Mesendoderm (in vitro differentiated cells): ENCODE measurements at regions not wholly inside any gene's neighbourhood (a gene's known extent, or its start where the extent isn't known, plus 50 kb on each side); places are given as distances from the start of the nearest gene placed in this dataset.

ENCODE experiments used
- DNase-seq: peaks from one replicate; pipeline ENCODE4 v3.0.0; 2013
- H2AK5ac ChIP-seq: 2 replicates; pipeline ENCODE4 v1.6.1; 2013; ENCODE audit warnings: low read length, inconsistent platforms
- H2BK120ac ChIP-seq: 2 replicates; pipeline ENCODE4 v1.6.1; 2013; ENCODE audit warnings: low read depth, mild to moderate bottlenecking, low read length, moderate library complexity, mixed read lengths
- H2BK15ac ChIP-seq: replicated peaks from 2 replicates; pipeline ENCODE4 v1.6.1; 2013; ENCODE audit warnings: low read depth, mild to moderate bottlenecking, moderate library complexity
- H2BK5ac ChIP-seq: 2 replicates; pipeline ENCODE4 v1.6.1; 2013; ENCODE audit warnings: low read length, inconsistent platforms
- H3K18ac ChIP-seq: 2 replicates; pipeline ENCODE4 v1.6.1; 2013; ENCODE audit warnings: mild to moderate bottlenecking, low read length, mixed read lengths
- H3K23ac ChIP-seq: one replicate; pipeline ENCODE4 v1.6.1; 2013; ENCODE audit warnings: low read length
- H3K27ac ChIP-seq: 2 replicates; pipeline ENCODE4 v1.5.1; 2013; ENCODE audit warnings: low read depth, mild to moderate bottlenecking, inconsistent platforms, low read length, moderate library complexity
- H3K27me3 ChIP-seq: 2 replicates; pipeline ENCODE4 v1.6.1; 2013; ENCODE audit warnings: low read length, control low read depth, mild to moderate bottlenecking, inconsistent platforms; ENCODE audit not compliant: insufficient read depth, poor library complexity
- H3K36me3 ChIP-seq: 2 replicates; pipeline ENCODE4 v1.6.1; 2013; ENCODE audit warnings: low read length, inconsistent platforms; ENCODE audit not compliant: control insufficient read depth, insufficient read depth
- H3K4ac ChIP-seq: one replicate; pipeline ENCODE4 v1.6.1; 2013; ENCODE audit warnings: low read depth, mild to moderate bottlenecking, low read length, moderate library complexity
- H3K4me1 ChIP-seq: 2 replicates; pipeline ENCODE4 v1.6.1; 2013; ENCODE audit warnings: low read depth, low read length, inconsistent platforms; ENCODE audit not compliant: control insufficient read depth
- H3K4me2 ChIP-seq: 2 replicates; pipeline ENCODE4 v1.6.1; 2013; ENCODE audit warnings: low read length
- H3K4me3 ChIP-seq: 2 replicates; pipeline ENCODE4 v1.5.1; 2013; ENCODE audit warnings: mild to moderate bottlenecking, low read length
- H3K56ac ChIP-seq: one replicate; pipeline ENCODE4 v1.6.1; 2013; ENCODE audit warnings: low read length
- H3K79me1 ChIP-seq: 2 replicates; pipeline ENCODE4 v1.6.1; 2013; ENCODE audit warnings: low read length, inconsistent platforms
- H3K79me2 ChIP-seq: 2 replicates; pipeline ENCODE4 v1.6.1; 2013; ENCODE audit warnings: mild to moderate bottlenecking, low read length; ENCODE audit not compliant: control insufficient read depth, insufficient read depth
- H3K9ac ChIP-seq: 2 replicates; pipeline ENCODE4 v1.6.1; 2013; ENCODE audit warnings: low read length, inconsistent platforms
- H4K5ac ChIP-seq: one replicate; pipeline ENCODE4 v1.6.1; 2013; ENCODE audit warnings: low read length
- H4K8ac ChIP-seq: one replicate; pipeline ENCODE4 v1.6.1; 2013; ENCODE audit warnings: low read depth, mild to moderate bottlenecking, control low read depth, low read length, moderate library complexity
- WGBS: extraction: QIAGEN DNeasy Blood & Tissue Kit; methylation state at CpG from one replicate; pipeline ENCODE4 v1.1.7; 2013; ENCODE audit warnings: low lambda C conversion rate, missing lambda C conversion rate; ENCODE audit not compliant: insufficient coverage; ENCODE audit errors: extremely low coverage; 5-methylcytosine and 5-hydroxymethylcytosine counted together

DNA sequence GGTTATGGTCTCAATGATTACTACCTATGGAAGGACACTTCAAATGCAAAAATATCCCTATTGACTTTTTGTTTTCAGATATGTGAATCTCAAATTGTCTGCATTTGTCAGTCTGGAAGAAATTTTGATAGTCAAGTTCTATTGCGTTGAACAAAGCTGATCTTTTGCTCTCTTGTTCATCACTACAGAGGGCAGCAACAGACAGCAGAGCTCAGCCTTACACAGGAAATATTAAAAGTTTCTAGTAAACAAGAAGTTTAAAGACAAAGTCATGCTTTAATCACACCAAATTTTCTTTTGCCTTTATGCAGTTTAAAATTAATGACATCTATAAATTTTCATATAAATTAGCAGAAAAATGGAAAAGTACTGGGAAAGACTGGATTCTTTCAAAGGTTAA is 617.5 kb downstream of the NR4A2 start:
- Histone ChIP-seq H3K79me2 (no peaks in the 10 kb centered on the region), H2AK5ac (no peak overlapping the region), H2BK120ac (no peak overlapping the region), H3K27me3 (no peaks in the 10 kb centered on the region), H4K5ac (no peak overlapping the region), H3K4ac (no peak overlapping the region), H4K8ac (no peak overlapping the region), H3K36me3 (no peaks in the 10 kb centered on the region), H3K56ac (no peak overlapping the region), H2BK5ac (no peak overlapping the region), H3K79me1 (no peaks in the 10 kb centered on the region), H3K4me2 (no peak overlapping the region), H3K18ac (no peak overlapping the region), H3K23ac (no peak overlapping the region), H3K4me1 (no peaks in the 10 kb centered on the region), H2BK15ac (no peak overlapping the region), H3K9ac (no peak overlapping the region), H3K4me3 (no peak overlapping the region), H3K27ac (no peak overlapping the region)
- whole genome bisulfite sequencing = no CpG with 5 or more reads among the region's 1 CpG
- DNase-seq = no peak

DNA sequence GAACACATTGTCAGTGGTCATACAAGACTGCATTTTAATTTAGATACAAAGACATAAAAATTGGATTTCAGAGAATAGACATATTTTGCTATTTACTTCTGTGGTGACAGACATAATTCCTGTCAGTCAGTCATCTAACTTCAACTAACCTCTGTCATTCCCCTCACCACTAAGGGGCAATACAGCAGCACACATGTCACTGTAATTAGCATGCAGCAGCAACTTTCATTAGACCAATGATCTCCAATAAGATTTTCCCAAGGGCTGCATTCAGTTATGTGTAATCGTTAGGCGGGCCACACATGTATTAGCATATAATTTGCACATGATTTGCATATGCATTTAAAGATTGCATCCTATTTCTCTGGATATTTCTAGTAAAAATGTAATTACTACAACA is 624.5 kb downstream of the NR4A2 start:
- no CpG with 5 or more reads among the region's 2 CpGs for WGBS

DNA sequence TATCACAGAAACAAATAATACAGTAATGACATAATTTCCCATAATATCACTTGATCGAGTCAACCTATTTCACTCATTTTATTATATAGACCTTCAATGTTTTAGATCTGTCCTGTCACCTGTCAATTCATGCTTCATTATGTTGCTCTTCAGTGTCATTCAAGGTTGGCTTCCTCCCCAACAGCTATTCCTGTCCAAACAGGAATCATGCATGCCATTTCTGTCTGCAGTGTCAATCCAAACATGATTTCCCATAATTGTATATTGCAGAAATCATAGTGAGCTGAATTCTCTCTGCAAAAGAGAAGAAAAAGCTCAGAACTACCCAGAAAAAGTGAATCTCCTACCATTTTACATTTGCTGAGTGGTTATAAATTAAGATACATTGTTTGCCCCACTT is 628.6 kb downstream of the NR4A2 start:
- H3K9ac ChIP-seq = no peak overlapping the region
- no peaks in the 10 kb centered on the region for H3K4me1 ChIP-seq
- no CpG with 5 or more reads among the region's 1 CpG for WGBS
- H2AK5ac ChIP-seq = no peak overlapping the region
- H3K4me3 ChIP-seq = no peak overlapping the region
- H4K8ac ChIP-seq = no peak overlapping the region
- H2BK120ac ChIP-seq = no peak overlapping the region
- H3K4ac ChIP-seq = no peak overlapping the region
- H2BK5ac ChIP-seq = no peak overlapping the region
- H3K79me2 ChIP-seq = no peaks in the 10 kb centered on the region
- H3K56ac ChIP-seq = no peak overlapping the region
- H3K27me3 ChIP-seq = no peaks in the 10 kb centered on the region
- H3K36me3 ChIP-seq = no peaks in the 10 kb centered on the region
- H4K5ac ChIP-seq = no peak overlapping the region
- H3K18ac ChIP-seq = no peak overlapping the region
- no peak for DNase-seq
- no peaks in the 10 kb centered on the region for H3K79me1 ChIP-seq
- no peak overlapping the region for H3K23ac ChIP-seq
- no peak overlapping the region for H3K27ac ChIP-seq
- no peak overlapping the region for H2BK15ac ChIP-seq
- no peak overlapping the region for H3K4me2 ChIP-seq

More for the DNA sequence above, 624.5 kb downstream of the NR4A2 start:
- H3K79me1 ChIP-seq = no peaks in the 10 kb centered on the region
- no peak overlapping the region for H3K4me3 ChIP-seq
- no peak overlapping the region for H3K23ac ChIP-seq
- H3K4ac ChIP-seq = no peak overlapping the region
- H3K4me2 ChIP-seq = no peak overlapping the region
- H2BK5ac ChIP-seq = no peak overlapping the region
- H3K9ac ChIP-seq = no peak overlapping the region
- H3K18ac ChIP-seq = no peak overlapping the region
- H2BK120ac ChIP-seq = no peak overlapping the region
- no peak overlapping the region for H3K56ac ChIP-seq
- no peaks in the 10 kb centered on the region for H3K4me1 ChIP-seq
- no peaks in the 10 kb centered on the region for H3K79me2 ChIP-seq
- DNase-seq = peak; percentile 37
- H2BK15ac ChIP-seq = no peak overlapping the region
- H2AK5ac ChIP-seq = no peak overlapping the region
- H3K36me3 ChIP-seq = no peaks in the 10 kb centered on the region
- H3K27me3 ChIP-seq = no peaks in the 10 kb centered on the region
- no peak overlapping the region for H4K5ac ChIP-seq
- no peak overlapping the region for H3K27ac ChIP-seq
- H4K8ac ChIP-seq = no peak overlapping the region

DNA sequence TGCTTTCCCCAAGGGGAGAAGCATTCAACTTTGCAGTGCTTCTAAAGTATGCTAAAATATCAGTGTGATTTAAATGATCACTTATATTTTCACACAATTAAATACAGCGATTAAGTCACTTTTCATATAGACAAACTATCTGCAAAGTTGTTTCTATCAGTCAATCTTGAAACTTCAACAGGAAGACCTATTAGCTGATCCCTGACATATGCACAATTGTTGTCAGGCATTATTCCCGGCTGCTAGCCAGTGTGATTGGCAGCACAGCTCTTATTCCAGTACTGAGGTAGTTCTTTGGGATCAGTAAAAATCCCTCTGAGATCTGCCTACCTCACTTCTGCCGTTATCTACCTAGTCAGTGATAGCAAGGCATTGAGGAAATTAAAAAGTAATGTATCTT is 629.5 kb downstream of the NR4A2 start:
- Histone ChIP-seq H3K79me2 (no peaks in the 10 kb centered on the region), H3K4ac (no peak overlapping the region), H2BK120ac (no peak overlapping the region), H3K79me1 (no peaks in the 10 kb centered on the region), H3K56ac (no peak overlapping the region), H2BK15ac (no peak overlapping the region), H2BK5ac (no peak overlapping the region), H3K23ac (no peak overlapping the region), H3K27me3 (no peaks in the 10 kb centered on the region), H3K4me3 (no peak overlapping the region), H3K27ac (no peak overlapping the region), H3K36me3 (no peaks in the 10 kb centered on the region), H3K9ac (no peak overlapping the region), H4K5ac (no peak overlapping the region), H4K8ac (no peak overlapping the region), H3K4me1 (no peaks in the 10 kb centered on the region), H3K4me2 (no peak overlapping the region), H3K18ac (no peak overlapping the region), H2AK5ac (no peak overlapping the region)
- WGBS = no CpG with 5 or more reads among the region's 3 CpGs
- no peak for DNase-seq

DNA sequence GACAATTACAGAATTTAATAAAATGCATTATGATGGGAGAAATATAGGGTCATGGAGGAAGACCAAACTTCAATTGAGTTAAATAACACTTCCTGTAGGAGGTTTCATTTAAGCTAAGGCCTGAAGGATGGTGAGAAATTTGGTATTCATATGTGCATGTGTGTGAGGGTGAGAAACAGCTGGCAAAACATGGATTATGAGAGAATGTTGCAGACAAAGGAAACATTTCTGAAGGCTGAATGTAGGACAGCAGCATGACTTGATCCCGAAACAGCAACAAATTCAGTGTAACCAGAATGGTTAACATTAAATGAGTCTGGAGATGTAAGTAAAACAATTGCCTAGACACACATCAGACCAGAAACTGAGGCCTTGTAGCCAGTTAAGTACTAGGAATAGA is 630.8 kb downstream of the NR4A2 start:
- WGBS = no CpG with 5 or more reads among the region's 1 CpG
- H3K36me3 ChIP-seq = no peaks in the 10 kb centered on the region
- no peak overlapping the region for H3K56ac ChIP-seq
- no peak overlapping the region for H3K4ac ChIP-seq
- no peaks in the 10 kb centered on the region for H3K79me1 ChIP-seq
- no peak overlapping the region for H3K9ac ChIP-seq
- no peak overlapping the region for H4K5ac ChIP-seq
- no peak overlapping the region for H3K18ac ChIP-seq
- H3K4me2 ChIP-seq = no peak overlapping the region
- no peak overlapping the region for H3K4me3 ChIP-seq
- H2BK5ac ChIP-seq = no peak overlapping the region
- H3K79me2 ChIP-seq = no peaks in the 10 kb centered on the region
- no peak overlapping the region for H2BK120ac ChIP-seq
- no peak for DNase-seq
- no peak overlapping the region for H4K8ac ChIP-seq
- no peak overlapping the region for H2AK5ac ChIP-seq
- no peak overlapping the region for H2BK15ac ChIP-seq
- no peaks in the 10 kb centered on the region for H3K27me3 ChIP-seq
- H3K4me1 ChIP-seq = no peaks in the 10 kb centered on the region
- H3K27ac ChIP-seq = no peak overlapping the region
- H3K23ac ChIP-seq = no peak overlapping the region

DNA sequence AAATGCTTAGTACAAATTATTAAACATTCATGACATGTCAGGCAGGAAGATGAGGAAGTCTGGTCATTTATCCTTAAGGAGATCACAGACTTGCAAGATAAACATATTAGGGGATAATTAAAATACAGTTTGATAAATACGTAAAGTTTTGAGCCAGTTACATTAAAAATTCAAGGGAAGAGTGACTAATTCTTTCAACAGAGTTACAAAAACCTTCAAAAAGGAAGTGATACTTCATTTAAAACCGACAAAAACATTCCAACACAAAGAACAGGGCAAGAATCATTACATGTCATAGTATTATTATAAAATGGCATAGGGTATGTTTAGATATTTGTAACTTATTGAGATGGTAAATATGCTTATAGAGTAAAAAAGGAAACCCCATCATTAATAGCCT is 636.0 kb downstream of the NR4A2 start:
- no CpG with 5 or more reads among the region's 2 CpGs for WGBS
- no peak overlapping the region for H2BK5ac ChIP-seq

More for the DNA sequence above, 636.0 kb downstream of the NR4A2 start:
- Histone ChIP-seq H3K4ac (no peak overlapping the region), H3K9ac (no peak overlapping the region), H3K56ac (no peak overlapping the region), H4K5ac (no peak overlapping the region), H3K18ac (no peak overlapping the region), H3K23ac (no peak overlapping the region), H3K36me3 (no peaks in the 10 kb centered on the region), H2BK120ac (no peak overlapping the region), H3K27ac (no peak overlapping the region), H3K79me1 (no peaks in the 10 kb centered on the region), H4K8ac (no peak overlapping the region), H3K27me3 (no peaks in the 10 kb centered on the region), H3K79me2 (no peaks in the 10 kb centered on the region), H3K4me2 (no peak overlapping the region), H2AK5ac (no peak overlapping the region), H3K4me3 (no peak overlapping the region), H2BK15ac (no peak overlapping the region), H3K4me1 (no peaks in the 10 kb centered on the region)
- DNase-seq = no peak
